Fibroblast of lung (primary cell): ENCODE measurements at regions not wholly inside any gene's neighbourhood (a gene's known extent, or its start where the extent isn't known, plus 50 kb on each side); places are given as distances from the start of the nearest gene placed in this dataset.

Experiments
- DNase-seq, 2 donors: peaks; one replicate each; pipeline versions ENCODE4 v3.0.0 to v3.0.0-alpha.2; 2010; ENCODE audit warnings: low read depth in 2 of 2
- H2AFZ ChIP-seq: 2 replicates; pipeline ENCODE4 v1.5.1; 2012; ENCODE audit warnings: low read length, control low read depth, inconsistent platforms
- H3K27ac ChIP-seq: 2 replicates; pipeline ENCODE4 v1.5.1; 2011; ENCODE audit warnings: low read length, control low read depth; ENCODE audit not compliant: insufficient read depth
- H3K27me3 ChIP-seq: 2 replicates; pipeline ENCODE4 v1.5.1; 2011; ENCODE audit warnings: mild to moderate bottlenecking, low read length; ENCODE audit not compliant: control insufficient read depth, insufficient read depth
- H3K36me3 ChIP-seq: 2 replicates; pipeline ENCODE4 v1.5.1; 2011; ENCODE audit warnings: low read length; ENCODE audit not compliant: control insufficient read depth, insufficient read depth
- H3K4me1 ChIP-seq: 2 replicates; pipeline ENCODE4 v1.5.1; 2011; ENCODE audit warnings: low read length; ENCODE audit not compliant: control insufficient read depth, insufficient read depth; ENCODE audit errors: extremely low read depth
- H3K4me2 ChIP-seq: 2 replicates; pipeline ENCODE4 v1.5.1; 2011; ENCODE audit warnings: low read length, control low read depth; ENCODE audit not compliant: insufficient read depth; ENCODE audit errors: extremely low read depth
- H3K4me3 ChIP-seq, 4 experiments: fragments of 200-600 bp in 1 of 4; sonication (generic) in 1 of 4; replicated peaks in 1 of 4; 2 replicates each; pipeline ENCODE4 v1.5.1; 2011 to 2016; ENCODE audit warnings: low read length in 4 of 4, low read depth in 3 of 4, mild to moderate bottlenecking in 3 of 4, control low read depth in 2 of 4, inconsistent platforms in 1 of 4, mixed read lengths in 1 of 4; ENCODE audit not compliant: insufficient read depth in 1 of 4; ENCODE audit errors: control extremely low read depth in 1 of 4
- H3K79me2 ChIP-seq: 2 replicates; pipeline ENCODE4 v1.5.1; 2012; ENCODE audit warnings: mild to moderate bottlenecking, low read length, inconsistent platforms; ENCODE audit not compliant: control insufficient read depth, insufficient read depth
- H3K9ac ChIP-seq: 2 replicates; pipeline ENCODE4 v1.5.1; 2011; ENCODE audit warnings: mild to moderate bottlenecking, low read length, control low read depth; ENCODE audit not compliant: insufficient read depth
- H3K9me3 ChIP-seq: 2 replicates; pipeline ENCODE4 v1.5.1; 2012; ENCODE audit warnings: low read depth, low read length; ENCODE audit not compliant: control insufficient read depth, insufficient read depth
- H4K20me1 ChIP-seq: 2 replicates; pipeline ENCODE4 v1.5.1; 2011; ENCODE audit warnings: low read length; ENCODE audit not compliant: control insufficient read depth, insufficient read depth; ENCODE audit errors: extremely low read depth
- EZH2 ChIP-seq: IDR thresholded peaks from 2 replicates; pipeline ENCODE4 v1.5.1; 2012; ENCODE audit warnings: low read length, control low read depth, mild to moderate bottlenecking; ENCODE audit errors: missing control alignments
- TF ChIP-seq, protein P1 (sequence below), 2 donors: IDR thresholded peaks in 1 of 2; conservative IDR thresholded peaks in 1 of 2; 1 replicate in 1 of 2; 2 replicates in 1 of 2; pipeline ENCODE4 v1.5.1; 2011 to 2012; ENCODE audit warnings: low read length in 2 of 2, control low read depth in 1 of 2, inconsistent platforms in 1 of 2, low read depth in 1 of 2, mild to moderate bottlenecking in 1 of 2

GRCh38 chr6:142686507-142686887, 258.5 kb downstream of the HIVEP2 start:
- Histone ChIP-seq H4K20me1 (no peaks in the 10 kb centered on the region), H2AFZ (no peak overlapping the region), H3K9me3 (no peaks in the 10 kb centered on the region), H3K27me3 (no peaks in the 10 kb centered on the region), H3K4me2 (no peak overlapping the region), H3K79me2 (no peaks in the 10 kb centered on the region), H3K4me3 (no peak overlapping the region), H3K9ac (no peak overlapping the region), H3K4me1 (no peaks in the 10 kb centered on the region), H3K27ac (no peak overlapping the region), H3K36me3 (no peaks in the 10 kb centered on the region)
- no peak for DNase-seq
- TF ChIP-seq, protein P1, sequence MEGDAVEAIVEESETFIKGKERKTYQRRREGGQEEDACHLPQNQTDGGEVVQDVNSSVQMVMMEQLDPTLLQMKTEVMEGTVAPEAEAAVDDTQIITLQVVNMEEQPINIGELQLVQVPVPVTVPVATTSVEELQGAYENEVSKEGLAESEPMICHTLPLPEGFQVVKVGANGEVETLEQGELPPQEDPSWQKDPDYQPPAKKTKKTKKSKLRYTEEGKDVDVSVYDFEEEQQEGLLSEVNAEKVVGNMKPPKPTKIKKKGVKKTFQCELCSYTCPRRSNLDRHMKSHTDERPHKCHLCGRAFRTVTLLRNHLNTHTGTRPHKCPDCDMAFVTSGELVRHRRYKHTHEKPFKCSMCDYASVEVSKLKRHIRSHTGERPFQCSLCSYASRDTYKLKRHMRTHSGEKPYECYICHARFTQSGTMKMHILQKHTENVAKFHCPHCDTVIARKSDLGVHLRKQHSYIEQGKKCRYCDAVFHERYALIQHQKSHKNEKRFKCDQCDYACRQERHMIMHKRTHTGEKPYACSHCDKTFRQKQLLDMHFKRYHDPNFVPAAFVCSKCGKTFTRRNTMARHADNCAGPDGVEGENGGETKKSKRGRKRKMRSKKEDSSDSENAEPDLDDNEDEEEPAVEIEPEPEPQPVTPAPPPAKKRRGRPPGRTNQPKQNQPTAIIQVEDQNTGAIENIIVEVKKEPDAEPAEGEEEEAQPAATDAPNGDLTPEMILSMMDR (conservative IDR thresholded peaks at IDR 0.05 in 1 of 2, IDR thresholded peaks at IDR 0.05 in 1 of 2; ENCODE audit: low read depth in 1 of 2, low read length in 2 of 2) = no peak
- TF ChIP-seq EZH2 = no peak

DNA sequence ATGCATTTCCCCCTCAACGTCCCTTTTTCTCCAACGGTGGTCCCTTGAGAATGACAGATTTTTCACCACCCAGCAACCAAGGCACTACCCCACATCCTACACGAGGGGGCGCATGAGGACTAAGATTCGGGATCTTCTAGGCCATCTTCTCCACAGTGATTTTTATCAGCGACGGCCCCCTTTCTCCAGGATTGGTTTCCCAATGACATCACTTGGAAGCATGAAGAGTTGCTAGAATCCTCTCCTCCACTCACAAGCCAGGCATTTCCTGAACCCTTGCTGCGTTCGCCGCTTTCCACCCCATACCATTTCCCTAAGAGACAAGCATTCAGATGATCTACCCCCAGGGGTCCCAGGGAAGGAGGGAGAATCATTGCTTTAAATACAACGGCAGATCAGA, 252.0 kb downstream of the HIVEP2 start:
- no peak for TF ChIP-seq EZH2
- TF ChIP-seq, protein P1 (conservative IDR thresholded peaks at IDR 0.05 in 1 of 2, IDR thresholded peaks at IDR 0.05 in 1 of 2; ENCODE audit: low read depth in 1 of 2, low read length in 2 of 2) = peak; percentile 94 to 95
- peak; percentile 89 to 92 for DNase-seq
- Histone ChIP-seq H3K4me3 (peak overlapping the region in 1 of 4 experiments; percentile 7), H3K4me1 (peaks cover 22% of the 10 kb centered on the region), H3K79me2 (no peaks in the 10 kb centered on the region), H3K4me2 (peak overlapping the region; percentile 75), H3K36me3 (no peaks in the 10 kb centered on the region), H3K9me3 (no peaks in the 10 kb centered on the region), H4K20me1 (no peaks in the 10 kb centered on the region), H2AFZ (peak overlapping the region; percentile 60), H3K27ac (peak overlapping the region; percentile 79), H3K27me3 (no peaks in the 10 kb centered on the region), H3K9ac (peak overlapping the region; percentile 9)

GRCh38 chr6:142693441-142693840, 251.5 kb downstream of the HIVEP2 start:
- Histone ChIP-seq H4K20me1 (no peaks in the 10 kb centered on the region), H3K9ac (peak overlapping the region; percentile 9), H2AFZ (no peak overlapping the region), H3K9me3 (no peaks in the 10 kb centered on the region), H3K4me3 (peak overlapping the region in 1 of 4 experiments; percentile 7), H3K4me1 (peaks cover 22% of the 10 kb centered on the region), H3K4me2 (peak overlapping the region; percentile 48), H3K27ac (peak overlapping the region; percentile 79), H3K36me3 (no peaks in the 10 kb centered on the region), H3K79me2 (no peaks in the 10 kb centered on the region), H3K27me3 (no peaks in the 10 kb centered on the region)
- TF ChIP-seq, protein P1 (conservative IDR thresholded peaks at IDR 0.05 in 1 of 2, IDR thresholded peaks at IDR 0.05 in 1 of 2; ENCODE audit: low read depth in 1 of 2, low read length in 2 of 2) = no peak
- TF ChIP-seq EZH2 = no peak
- DNase-seq = peak; percentile 54 to 78
